ENCODE measurements at regions not wholly inside any gene's neighbourhood (a gene's known extent, or its start where the extent isn't known, plus 50 kb on each side); places are given as distances from the start of the nearest gene placed in this dataset.

- no peaks in the 10 kb centered on the region for H3K36me3 ChIP-seq (ENCODE audit: insufficient read depth, low read length)
- POLR2A ChIA-PET (ENCODE audit: partially characterized antibody): no interaction called here
These were observed 328.5 kb upstream of the TBC1D5 start for GRCh38 chr3:18070944-18071343.

GRCh38 chr3:18070231-18070630, 327.8 kb upstream of the TBC1D5 start:
- CTCF ChIA-PET (ENCODE audit: partially characterized antibody): no interaction called here
- no peak overlapping the region for H3K4me3 ChIP-seq (ENCODE audit: low read length in 2 of 2)
- H3K27ac ChIP-seq (ENCODE audit: low read depth, low read length): no peak overlapping the region
- H3K36me3 ChIP-seq (ENCODE audit: insufficient read depth, low read length): no peaks in the 10 kb centered on the region
- no peak for DNase-seq
- Mint-ChIP-seq H3K27ac (no peak overlapping the region), H3K9me3 (peaks cover 0 to 6% (median 0%) of the 10 kb centered on the region in 8 donors), H3K4me3 (no peak overlapping the region), H3K27me3 (peaks cover 0 to 3% of the 10 kb centered on the region in 2 donors), H3K4me1 (no peaks in the 10 kb centered on the region), H3K36me3 (no peaks in the 10 kb centered on the region)
- H3K4me1 ChIP-seq (ENCODE audit: insufficient read depth, low read length): no peaks in the 10 kb centered on the region
- no peaks in the 10 kb centered on the region for H3K9me3 ChIP-seq (ENCODE audit: control insufficient read depth in 1 of 2, low read length in 2 of 2)
- peaks cover 4% of the 10 kb centered on the region for H3K27me3 ChIP-seq (ENCODE audit: insufficient read depth, low read length)
- intact Hi-C loops (cut with micrococcal nuclease): no loop called here
- POLR2A ChIA-PET (ENCODE audit: partially characterized antibody): no interaction called here

More at GRCh38 chr3:18070944-18071343, 328.5 kb upstream of the TBC1D5 start:
- Mint-ChIP-seq H3K4me1 (no peaks in the 10 kb centered on the region), H3K9me3 (peaks cover 0 to 6% (median 0%) of the 10 kb centered on the region in 8 donors), H3K27me3 (peaks cover 0 to 3% of the 10 kb centered on the region in 2 donors), H3K27ac (no peak overlapping the region), H3K36me3 (no peaks in the 10 kb centered on the region), H3K4me3 (no peak overlapping the region)
- CTCF ChIA-PET (ENCODE audit: partially characterized antibody): no interaction called here
- Histone ChIP-seq H3K4me3 (ENCODE audit: low read length in 2 of 2) (no peak overlapping the region), H3K27ac (ENCODE audit: low read depth, low read length) (no peak overlapping the region), H3K27me3 (ENCODE audit: insufficient read depth, low read length) (peaks cover 6% of the 10 kb centered on the region), H3K4me1 (ENCODE audit: insufficient read depth, low read length) (no peaks in the 10 kb centered on the region), H3K9me3 (ENCODE audit: control insufficient read depth in 1 of 2, low read length in 2 of 2) (no peaks in the 10 kb centered on the region)
- intact Hi-C loops (cut with micrococcal nuclease): no loop called here
- no peak for DNase-seq

- no peaks in the 10 kb centered on the region for H3K36me3 Mint-ChIP-seq
- no peak overlapping the region for H3K4me3 Mint-ChIP-seq
- no peak overlapping the region for H3K27ac ChIP-seq (ENCODE audit: low read depth, low read length)
- H3K27ac Mint-ChIP-seq: no peak overlapping the region
- POLR2A ChIA-PET (ENCODE audit: partially characterized antibody): no interaction called here
- H3K4me3 ChIP-seq (ENCODE audit: low read length in 2 of 2): no peak overlapping the region
- peaks cover 0 to 6% (median 0%) of the 10 kb centered on the region in 8 donors for H3K9me3 Mint-ChIP-seq
- no peak for DNase-seq
- H3K4me1 ChIP-seq (ENCODE audit: insufficient read depth, low read length): no peaks in the 10 kb centered on the region
- CTCF ChIA-PET (ENCODE audit: partially characterized antibody): no interaction called here
- no peaks in the 10 kb centered on the region for H3K9me3 ChIP-seq (ENCODE audit: control insufficient read depth in 1 of 2, low read length in 2 of 2)
- peaks cover 0 to 3% of the 10 kb centered on the region in 2 donors for H3K27me3 Mint-ChIP-seq
- H3K36me3 ChIP-seq (ENCODE audit: insufficient read depth, low read length): no peaks in the 10 kb centered on the region
- intact Hi-C loops (cut with micrococcal nuclease): no loop called here
- H3K27me3 ChIP-seq (ENCODE audit: insufficient read depth, low read length): peaks cover 4% of the 10 kb centered on the region
- no peaks in the 10 kb centered on the region for H3K4me1 Mint-ChIP-seq
These were observed 327.1 kb upstream of the TBC1D5 start for GRCh38 chr3:18069568-18069967.

GRCh38 chr3:18066899-18067582, 324.6 kb upstream of the TBC1D5 start:
- Mint-ChIP-seq H3K9me3 (peaks cover 0 to 3% (median 0%) of the 10 kb centered on the region in 8 donors), H3K27ac (no peak overlapping the region), H3K36me3 (no peaks in the 10 kb centered on the region), H3K4me3 (no peak overlapping the region), H3K4me1 (no peaks in the 10 kb centered on the region), H3K27me3 (no peaks in the 10 kb centered on the region)
- intact Hi-C loops (cut with micrococcal nuclease): no loop called here
- Histone ChIP-seq H3K4me3 (ENCODE audit: low read length in 2 of 2) (no peak overlapping the region), H3K9me3 (ENCODE audit: control insufficient read depth in 1 of 2, low read length in 2 of 2) (no peaks in the 10 kb centered on the region), H3K36me3 (ENCODE audit: insufficient read depth, low read length) (no peaks in the 10 kb centered on the region), H3K27me3 (ENCODE audit: insufficient read depth, low read length) (no peaks in the 10 kb centered on the region), H3K27ac (ENCODE audit: low read depth, low read length) (no peak overlapping the region), H3K4me1 (ENCODE audit: insufficient read depth, low read length) (no peaks in the 10 kb centered on the region)
- DNase-seq: no peak
- ChIA-PET CTCF (ENCODE audit: partially characterized antibody) (no interaction called here), POLR2A (ENCODE audit: partially characterized antibody) (no interaction called here)

GRCh38 chr3:18064586-18064985, 322.2 kb upstream of the TBC1D5 start:
- POLR2A ChIA-PET (ENCODE audit: partially characterized antibody): no interaction called here
- H3K27me3 Mint-ChIP-seq: peaks cover 0 to 1% of the 10 kb centered on the region in 2 donors
- no peak overlapping the region for H3K4me3 ChIP-seq (ENCODE audit: low read length in 2 of 2)
- no peak for DNase-seq
- no peaks in the 10 kb centered on the region for H3K36me3 Mint-ChIP-seq
- no peak overlapping the region for H3K27ac ChIP-seq (ENCODE audit: low read depth, low read length)
- no peaks in the 10 kb centered on the region for H3K4me1 Mint-ChIP-seq
- no peaks in the 10 kb centered on the region for H3K9me3 ChIP-seq (ENCODE audit: control insufficient read depth in 1 of 2, low read length in 2 of 2)
- intact Hi-C loops (cut with micrococcal nuclease): no loop called here
- H3K4me1 ChIP-seq (ENCODE audit: insufficient read depth, low read length): no peaks in the 10 kb centered on the region
- H3K9me3 Mint-ChIP-seq: peaks cover 0 to 3% (median 0%) of the 10 kb centered on the region in 8 donors
- CTCF ChIA-PET (ENCODE audit: partially characterized antibody): no interaction called here
- no peak overlapping the region for H3K4me3 Mint-ChIP-seq
- H3K27me3 ChIP-seq (ENCODE audit: insufficient read depth, low read length): no peaks in the 10 kb centered on the region
- H3K27ac Mint-ChIP-seq: no peak overlapping the region
- H3K36me3 ChIP-seq (ENCODE audit: insufficient read depth, low read length): no peaks in the 10 kb centered on the region

GRCh38 chr3:18062657-18063025, 320.2 kb upstream of the TBC1D5 start:
- DNase-seq: no peak
- peaks cover 0 to 2% (median 0%) of the 10 kb centered on the region in 8 donors for H3K9me3 Mint-ChIP-seq
- no peaks in the 10 kb centered on the region for H3K4me1 Mint-ChIP-seq
- H3K9me3 ChIP-seq (ENCODE audit: control insufficient read depth in 1 of 2, low read length in 2 of 2): no peaks in the 10 kb centered on the region
- H3K4me3 Mint-ChIP-seq: no peak overlapping the region
- H3K27me3 ChIP-seq (ENCODE audit: insufficient read depth, low read length): no peaks in the 10 kb centered on the region
- H3K36me3 Mint-ChIP-seq: no peaks in the 10 kb centered on the region
- no peak overlapping the region for H3K4me3 ChIP-seq (ENCODE audit: low read length in 2 of 2)
- intact Hi-C loops (cut with micrococcal nuclease): no loop called here
- H3K4me1 ChIP-seq (ENCODE audit: insufficient read depth, low read length): no peaks in the 10 kb centered on the region
- POLR2A ChIA-PET (ENCODE audit: partially characterized antibody): no interaction called here
- no peak overlapping the region for H3K27ac ChIP-seq (ENCODE audit: low read depth, low read length)
- CTCF ChIA-PET (ENCODE audit: partially characterized antibody): no interaction called here
- H3K36me3 ChIP-seq (ENCODE audit: insufficient read depth, low read length): no peaks in the 10 kb centered on the region
- no peak overlapping the region for H3K27ac Mint-ChIP-seq
- peaks cover 2 to 7% of the 10 kb centered on the region in 2 donors for H3K27me3 Mint-ChIP-seq

GRCh38 chr3:18061737-18062656, 319.6 kb upstream of the TBC1D5 start:
- Mint-ChIP-seq H3K27me3 (peaks cover 2 to 7% of the 10 kb centered on the region in 2 donors), H3K9me3 (peaks cover 0 to 2% (median under 1%) of the 10 kb centered on the region in 8 donors), H3K27ac (no peak overlapping the region), H3K36me3 (no peaks in the 10 kb centered on the region), H3K4me3 (no peak overlapping the region), H3K4me1 (no peaks in the 10 kb centered on the region)
- CTCF ChIA-PET (ENCODE audit: partially characterized antibody): interaction anchor here (1.5 kb wide), 1 partner anchor 9 kb away, joined by 3 read pairs; no protein-coding TSS in a partner anchor
- no peaks in the 10 kb centered on the region for H3K27me3 ChIP-seq (ENCODE audit: insufficient read depth, low read length)
- H3K4me1 ChIP-seq (ENCODE audit: insufficient read depth, low read length): no peaks in the 10 kb centered on the region
- no peak for DNase-seq
- H3K27ac ChIP-seq (ENCODE audit: low read depth, low read length): no peak overlapping the region
- no peak overlapping the region for H3K4me3 ChIP-seq (ENCODE audit: low read length in 2 of 2)
- intact Hi-C loops (cut with micrococcal nuclease): no loop called here
- no peaks in the 10 kb centered on the region for H3K9me3 ChIP-seq (ENCODE audit: control insufficient read depth in 1 of 2, low read length in 2 of 2)
- H3K36me3 ChIP-seq (ENCODE audit: insufficient read depth, low read length): no peaks in the 10 kb centered on the region
- POLR2A ChIA-PET (ENCODE audit: partially characterized antibody): no interaction called here

All from CD4-positive, alpha-beta memory T cell (primary cell).